Fibroblast of the aortic adventitia (primary cell): ENCODE measurements at regions not wholly inside any gene's neighbourhood (a gene's known extent, or its start where the extent isn't known, plus 50 kb on each side); places are given as distances from the start of the nearest gene placed in this dataset.

Experiments used
- DNase-seq: peaks from one replicate; pipeline ENCODE4 v3.0.0-alpha.2; 2010; ENCODE audit warnings: low read depth
- H3K4me3 ChIP-seq: 2 replicates; pipeline ENCODE4 v1.5.1; 2011; ENCODE audit warnings: low read depth, mild to moderate bottlenecking, control low read depth, low read length, moderate library complexity
- TF ChIP-seq, protein P1 (sequence below): IDR thresholded peaks from 2 replicates; pipeline ENCODE4 v1.5.1; 2011; ENCODE audit warnings: mild to moderate bottlenecking, low read length, control low read depth, inconsistent platforms; ENCODE audit not compliant: insufficient read depth

- no peak overlapping the region for H3K4me3 ChIP-seq
- no peak for DNase-seq
- TF ChIP-seq, protein P1, sequence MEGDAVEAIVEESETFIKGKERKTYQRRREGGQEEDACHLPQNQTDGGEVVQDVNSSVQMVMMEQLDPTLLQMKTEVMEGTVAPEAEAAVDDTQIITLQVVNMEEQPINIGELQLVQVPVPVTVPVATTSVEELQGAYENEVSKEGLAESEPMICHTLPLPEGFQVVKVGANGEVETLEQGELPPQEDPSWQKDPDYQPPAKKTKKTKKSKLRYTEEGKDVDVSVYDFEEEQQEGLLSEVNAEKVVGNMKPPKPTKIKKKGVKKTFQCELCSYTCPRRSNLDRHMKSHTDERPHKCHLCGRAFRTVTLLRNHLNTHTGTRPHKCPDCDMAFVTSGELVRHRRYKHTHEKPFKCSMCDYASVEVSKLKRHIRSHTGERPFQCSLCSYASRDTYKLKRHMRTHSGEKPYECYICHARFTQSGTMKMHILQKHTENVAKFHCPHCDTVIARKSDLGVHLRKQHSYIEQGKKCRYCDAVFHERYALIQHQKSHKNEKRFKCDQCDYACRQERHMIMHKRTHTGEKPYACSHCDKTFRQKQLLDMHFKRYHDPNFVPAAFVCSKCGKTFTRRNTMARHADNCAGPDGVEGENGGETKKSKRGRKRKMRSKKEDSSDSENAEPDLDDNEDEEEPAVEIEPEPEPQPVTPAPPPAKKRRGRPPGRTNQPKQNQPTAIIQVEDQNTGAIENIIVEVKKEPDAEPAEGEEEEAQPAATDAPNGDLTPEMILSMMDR, result no peak
Measured at GRCh38 chr13:66207610-66208009, 1022.5 kb downstream of the PCDH9 start.

DNA sequence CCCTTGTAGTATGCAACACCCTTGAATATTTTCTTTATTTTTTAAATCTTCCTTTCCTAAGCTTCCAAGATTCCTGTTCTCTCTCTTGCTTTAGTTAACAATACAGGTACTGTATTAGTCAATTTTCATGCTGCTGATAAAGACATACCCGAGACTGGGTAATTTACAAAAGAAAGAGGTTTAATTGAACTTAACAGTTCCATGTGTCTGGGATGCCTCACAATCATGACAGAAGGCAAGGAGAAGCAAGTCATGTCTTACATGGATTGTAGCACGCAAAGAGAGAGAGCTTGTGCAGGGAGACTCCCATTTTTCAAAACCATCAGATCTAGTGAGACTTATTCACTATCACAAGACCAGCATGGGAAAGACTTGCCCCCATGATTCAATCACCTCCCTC, 1024.3 kb downstream of the PCDH9 start:
- peak; percentile 12 for DNase-seq
- TF ChIP-seq, protein P1, result no peak
- no peak overlapping the region for H3K4me3 ChIP-seq

DNA sequence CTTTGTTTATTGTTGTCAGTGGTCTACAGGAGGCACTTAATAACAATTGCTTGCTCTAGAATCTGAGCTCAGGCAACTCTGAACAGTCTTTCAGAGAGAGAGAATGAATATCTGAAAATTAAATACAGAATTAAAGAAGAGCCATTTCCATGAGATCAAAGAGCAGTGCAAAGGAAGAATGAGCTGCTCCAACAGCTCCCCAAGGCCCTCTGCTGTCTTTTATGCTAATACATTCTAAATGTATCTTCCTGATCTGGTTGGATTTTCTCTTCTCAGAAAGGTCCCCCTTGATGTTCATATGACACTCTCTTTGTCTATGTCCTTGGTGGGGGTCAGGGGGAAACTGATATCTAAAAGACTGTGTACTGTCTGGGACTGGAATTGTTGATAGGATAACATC, 1029.6 kb downstream of the PCDH9 start:
- TF ChIP-seq, protein P1, result peak; percentile 15
- DNase-seq, result peak; percentile 13
- H3K4me3 ChIP-seq, result no peak overlapping the region

DNA sequence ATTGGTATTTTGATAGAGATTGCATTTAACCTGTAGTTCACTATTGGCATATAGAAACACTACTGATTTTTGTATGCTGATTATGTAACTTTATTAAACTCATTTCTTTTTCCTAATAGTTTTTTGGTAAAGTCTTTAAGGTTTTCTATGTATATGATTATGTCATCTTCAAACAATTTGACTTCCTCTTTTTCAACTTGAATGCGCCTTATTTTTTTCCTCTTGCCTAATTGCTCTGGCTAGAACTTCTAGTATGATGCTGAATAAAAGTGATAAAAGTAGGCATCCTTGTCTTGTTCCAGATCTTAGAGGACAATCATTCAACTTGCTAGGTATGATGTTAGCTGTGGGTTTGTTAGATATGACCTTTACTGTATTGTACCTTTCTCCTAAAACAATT, 1034.9 kb downstream of the PCDH9 start:
- TF ChIP-seq, protein P1, result no peak
- no peak overlapping the region for H3K4me3 ChIP-seq
- DNase-seq, result no peak

GRCh38 chr13:66189986-66190385, 1040.2 kb downstream of the PCDH9 start:
- no peak overlapping the region for H3K4me3 ChIP-seq
- no peak for DNase-seq
- TF ChIP-seq, protein P1, result no peak

DNA sequence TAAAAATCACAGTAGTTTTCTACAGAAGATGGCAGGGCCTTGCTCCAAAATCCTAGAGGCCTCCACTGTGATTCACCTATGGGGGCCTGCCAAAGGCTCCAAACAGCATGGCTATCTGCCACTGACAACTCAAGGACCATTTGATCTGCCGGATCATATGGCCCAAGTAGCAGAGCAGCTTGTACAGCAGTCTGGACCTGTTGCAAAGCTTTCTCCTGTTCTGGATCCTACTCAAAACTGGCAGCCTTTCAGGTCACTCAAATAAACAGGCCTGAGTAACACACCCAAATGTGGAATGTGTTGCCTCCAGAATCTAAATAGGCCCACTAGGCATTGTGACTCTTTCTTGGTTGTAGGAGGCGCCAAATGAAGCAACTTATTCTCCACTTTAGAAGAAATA, 1049.3 kb downstream of the PCDH9 start:
- H3K4me3 ChIP-seq, result no peak overlapping the region

GRCh38 chr13:66171920-66172319, 1058.2 kb downstream of the PCDH9 start:
- TF ChIP-seq, protein P1, result no peak
- DNase-seq, result no peak
- H3K4me3 ChIP-seq, result no peak overlapping the region

More for the DNA sequence above, 1049.3 kb downstream of the PCDH9 start:
- DNase-seq, result peak; percentile 61
- TF ChIP-seq, protein P1, result no peak
